ENCODE measurements at regions not wholly inside any gene's neighbourhood (a gene's known extent, or its start where the extent isn't known, plus 50 kb on each side); places are given as distances from the start of the nearest gene placed in this dataset.

GRCh38 chr2:66317268-66317890 lies 117.5 kb upstream of the MEIS1 start:
- Mint-ChIP-seq H3K27ac (ENCODE audit: low read depth, unreplicated experiment) (no peak overlapping the region), H3K4me1 (ENCODE audit: insufficient read depth, unreplicated experiment) (no peaks in the 10 kb centered on the region), H3K9me3 (ENCODE audit: unreplicated experiment) (peaks cover 2% of the 10 kb centered on the region), H3K27me3 (ENCODE audit: insufficient read depth, unreplicated experiment) (peaks cover 9% of the 10 kb centered on the region), H3K36me3 (ENCODE audit: insufficient read depth, unreplicated experiment) (no peaks in the 10 kb centered on the region), H3K4me3 (ENCODE audit: unreplicated experiment) (no peak overlapping the region)
- BruUV-seq (replicated peaks), result no TSS peak
- ChIA-PET POLR2A (no interaction called here), CTCF (interaction anchor here (0.6 kb wide), 1 partner anchor 328 kb away, joined by 4 read pairs; no protein-coding TSS in a partner anchor)
- intact Hi-C loops (cut with micrococcal nuclease), result no loop called here
- no peak for DNase-seq (ENCODE audit: unreplicated experiment)
- TF ChIP-seq CTCF (IDR thresholded peaks at IDR 0.05; ENCODE audit: unreplicated experiment), result no peak

- Mint-ChIP-seq H3K27me3 (ENCODE audit: insufficient read depth, unreplicated experiment) (no peaks in the 10 kb centered on the region), H3K4me3 (ENCODE audit: unreplicated experiment) (no peak overlapping the region), H3K27ac (ENCODE audit: low read depth, unreplicated experiment) (peak overlapping the region; percentile 40), H3K9me3 (ENCODE audit: unreplicated experiment) (no peaks in the 10 kb centered on the region), H3K4me1 (ENCODE audit: insufficient read depth, unreplicated experiment) (peaks cover 22% of the 10 kb centered on the region), H3K36me3 (ENCODE audit: insufficient read depth, unreplicated experiment) (no peaks in the 10 kb centered on the region)
- TF ChIP-seq CTCF (IDR thresholded peaks at IDR 0.05; ENCODE audit: unreplicated experiment), result no peak
- BruUV-seq (replicated peaks), result no TSS peak
- CTCF ChIA-PET, result interaction anchor here (0.7 kb wide), 1 partner anchor 30 kb away, joined by 3 read pairs; no protein-coding TSS in a partner anchor
- peak; percentile 52 for DNase-seq (ENCODE audit: unreplicated experiment)
- POLR2A ChIA-PET, result interaction anchor here (0.8 to 1.6 kb wide), 2 partner anchors 128 to 264 kb away, joined by 3 to 4 read pairs; partner anchors contain the start of gene MEIS1
- intact Hi-C loops (cut with micrococcal nuclease), result no loop called here
Observed at GRCh38 chr2:66306483-66306882, 128.4 kb upstream of the MEIS1 start.

- Mint-ChIP-seq H3K27me3 (ENCODE audit: insufficient read depth, unreplicated experiment) (no peaks in the 10 kb centered on the region), H3K4me1 (ENCODE audit: insufficient read depth, unreplicated experiment) (peaks cover 22% of the 10 kb centered on the region), H3K36me3 (ENCODE audit: insufficient read depth, unreplicated experiment) (no peaks in the 10 kb centered on the region), H3K27ac (ENCODE audit: low read depth, unreplicated experiment) (peak overlapping the region; percentile 40), H3K4me3 (ENCODE audit: unreplicated experiment) (no peak overlapping the region), H3K9me3 (ENCODE audit: unreplicated experiment) (no peaks in the 10 kb centered on the region)
- no TSS peak for BruUV-seq (replicated peaks)
- no peak for TF ChIP-seq CTCF (IDR thresholded peaks at IDR 0.05; ENCODE audit: unreplicated experiment)
- peak; percentile 79 for DNase-seq (ENCODE audit: unreplicated experiment)
- intact Hi-C loops (cut with micrococcal nuclease), result no loop called here
- CTCF ChIA-PET, result interaction anchor here (0.7 to 1.0 kb wide), 3 partner anchors 30 to 665 kb away, joined by 3 to 6 read pairs (median 3); no protein-coding TSS in a partner anchor
- POLR2A ChIA-PET, result interaction anchor here (0.7 to 1.6 kb wide), 4 partner anchors 129 to 1345 kb away, joined by 3 to 4 read pairs (median 3); partner anchors contain the start of gene MEIS1
Observed at GRCh38 chr2:66305718-66306117, 129.2 kb upstream of the MEIS1 start.

GRCh38 chr2:66303471-66303870 lies 131.5 kb upstream of the MEIS1 start:
- H3K9me3 Mint-ChIP-seq (ENCODE audit: unreplicated experiment), result no peaks in the 10 kb centered on the region
- BruUV-seq (replicated peaks), result no TSS peak
- CTCF ChIA-PET, result no interaction called here
- H3K27ac Mint-ChIP-seq (ENCODE audit: low read depth, unreplicated experiment), result no peak overlapping the region
- DNase-seq (ENCODE audit: unreplicated experiment), result no peak
- intact Hi-C loops (cut with micrococcal nuclease), result no loop called here
- peaks cover 22% of the 10 kb centered on the region for H3K4me1 Mint-ChIP-seq (ENCODE audit: insufficient read depth, unreplicated experiment)
- no peaks in the 10 kb centered on the region for H3K36me3 Mint-ChIP-seq (ENCODE audit: insufficient read depth, unreplicated experiment)
- H3K27me3 Mint-ChIP-seq (ENCODE audit: insufficient read depth, unreplicated experiment), result no peaks in the 10 kb centered on the region
- no peak for TF ChIP-seq CTCF (IDR thresholded peaks at IDR 0.05; ENCODE audit: unreplicated experiment)
- POLR2A ChIA-PET, result interaction anchor here (0.6 kb wide), 1 partner anchor 299 kb away, joined by 3 read pairs; no protein-coding TSS in a partner anchor
- H3K4me3 Mint-ChIP-seq (ENCODE audit: unreplicated experiment), result no peak overlapping the region

All from MCF 10A (cell line).